HEK293 (cell line): ENCODE measurements at regions not wholly inside any gene's neighbourhood (a gene's known extent, or its start where the extent isn't known, plus 50 kb on each side); places are given as distances from the start of the nearest gene placed in this dataset.
"Not testable (repeated sequence)": the region's sequence is repeated elsewhere in the genome, so short reads cannot be mapped to it uniquely, and the experiment has no call there.

Experiments used
- CTCF ChIA-PET: fragments of 350-600 bp; formaldehyde crosslinking; extraction: SDS; loops from one replicate; lab custom pipeline; 2021; ENCODE audit warnings: antibody characterized with exemption; lab: Yijun Ruan, JAX
- POLR2A ChIA-PET: fragments of 300-600 bp; formaldehyde crosslinking; extraction: SDS; loops from one replicate; lab custom pipeline; 2020; ENCODE audit warnings: antibody characterized with exemption, inconsistent platforms; lab: Yijun Ruan, JAX
- H3K27ac ChIP-seq: fragments of 200-500 bp; sonication (Bioruptor generic); 2 replicates; pipeline ENCODE4 v1.5.1; 2014; ENCODE audit warnings: low read depth, low read length, control low read depth, inconsistent platforms; ENCODE audit errors: extremely low read depth
- H3K36me3 ChIP-seq, 2 experiments: fragments of 200-500 bp in 1 of 2; sonication (Bioruptor generic) in 1 of 2; 1 replicate in 1 of 2; 2 replicates in 1 of 2; pipeline ENCODE4 v1.5.1; 2014 to 2017; ENCODE audit warnings: inconsistent platforms in 2 of 2, low read length in 2 of 2; ENCODE audit not compliant: control insufficient read depth in 2 of 2, insufficient read depth in 1 of 2
- H3K4me1 ChIP-seq: fragments of 200-500 bp; sonication (Bioruptor generic); 2 replicates; pipeline ENCODE4 v1.5.1; 2014; ENCODE audit warnings: mild to moderate bottlenecking, low read length, inconsistent platforms; ENCODE audit not compliant: control insufficient read depth, insufficient read depth
- H3K4me3 ChIP-seq: 2 replicates; pipeline ENCODE4 v1.5.1; 2011; ENCODE audit warnings: low read depth, mild to moderate bottlenecking, control low read depth, low read length, moderate library complexity
- H3K9me3 ChIP-seq: fragments of 200-500 bp; sonication (Bioruptor generic); 2 replicates; pipeline ENCODE4 v1.5.1; 2014; ENCODE audit warnings: low read depth, low read length, inconsistent platforms; ENCODE audit not compliant: control insufficient read depth, insufficient read depth
- BCL11B ChIP-seq: fragments of 450-650 bp; formaldehyde crosslinking; IDR thresholded peaks from 2 replicates; pipeline ENCODE4 v1.5.1; 2016; ENCODE audit warnings: low read depth, missing biosample characterization, missing genetic modification characterization
- KLF9 ChIP-seq: fragments of 450-650 bp; formaldehyde crosslinking; IDR thresholded peaks from 2 replicates; pipeline ENCODE4 v1.5.1; 2016; ENCODE audit warnings: missing biosample characterization, missing genetic modification characterization, low read depth
- SP7 ChIP-seq: fragments of 450-650 bp; formaldehyde crosslinking; IDR thresholded peaks from 2 replicates; pipeline ENCODE4 v1.5.1; 2016; ENCODE audit warnings: missing biosample characterization, missing genetic modification characterization
- ZEB2 ChIP-seq: fragments of 450-650 bp; formaldehyde crosslinking; IDR thresholded peaks from 2 replicates; pipeline ENCODE4 v1.5.1; 2016; ENCODE audit warnings: missing biosample characterization, missing genetic modification characterization
- ZFP41 ChIP-seq: fragments of 450-650 bp; formaldehyde crosslinking; IDR thresholded peaks from 2 replicates; pipeline ENCODE4 v1.5.1; 2016; ENCODE audit warnings: missing biosample characterization, missing genetic modification characterization, borderline replicate concordance
- ZNF132 ChIP-seq: fragments of 450-650 bp; formaldehyde crosslinking; IDR thresholded peaks from 2 replicates; pipeline ENCODE4 v1.5.1; 2017; ENCODE audit warnings: missing biosample characterization, missing genetic modification characterization, borderline replicate concordance
- ZNF2 ChIP-seq: fragments of 450-650 bp; formaldehyde crosslinking; IDR thresholded peaks from 2 replicates; pipeline ENCODE4 v1.5.1; 2016; ENCODE audit warnings: missing biosample characterization, missing genetic modification characterization
- ZNF558 ChIP-seq: fragments of 450-650 bp; formaldehyde crosslinking; IDR thresholded peaks from 2 replicates; pipeline ENCODE4 v1.5.1; 2016; ENCODE audit warnings: missing biosample characterization, missing genetic modification characterization
- ZNF76 ChIP-seq: fragments of 450-650 bp; formaldehyde crosslinking; IDR thresholded peaks from 2 replicates; pipeline ENCODE4; 2016; ENCODE audit warnings: low read depth, missing biosample characterization, missing genetic modification characterization, borderline replicate concordance
- ZNF792 ChIP-seq: fragments of 450-650 bp; formaldehyde crosslinking; IDR thresholded peaks from 2 replicates; pipeline ENCODE4 v1.5.1; 2016; ENCODE audit warnings: missing biosample characterization, missing genetic modification characterization
- ZSCAN30 ChIP-seq: fragments of 450-650 bp; IDR thresholded peaks from 2 replicates; pipeline ENCODE4 v1.5.1; 2018; ENCODE audit warnings: missing biosample characterization, mild to moderate bottlenecking, missing genetic modification characterization, moderate library complexity
- TF ChIP-seq, protein P1 (sequence below): fragments of 450-650 bp; formaldehyde crosslinking; conservative IDR thresholded peaks from 2 replicates; pipeline ENCODE4 v1.5.1; 2016; ENCODE audit warnings: low read depth, missing biosample characterization, missing genetic modification characterization
- TF ChIP-seq, protein P2 (sequence below): fragments of 450-650 bp; formaldehyde crosslinking; optimal IDR thresholded peaks from 2 replicates; pipeline ENCODE3; 2016; ENCODE audit warnings: missing biosample characterization, mild to moderate bottlenecking, missing genetic modification characterization
- TF ChIP-seq, protein P3 (sequence below): fragments of 450-650 bp; formaldehyde crosslinking; IDR thresholded peaks from 2 replicates; pipeline ENCODE4 v1.5.1; 2016; ENCODE audit warnings: missing biosample characterization, missing genetic modification characterization
- TF ChIP-seq, protein P4 (sequence below): fragments of 450-650 bp; formaldehyde crosslinking; IDR thresholded peaks from 2 replicates; pipeline ENCODE4 v1.5.1; 2017; ENCODE audit warnings: missing biosample characterization, missing genetic modification characterization
- TF ChIP-seq, protein P5 (sequence below): fragments of 450-650 bp; formaldehyde crosslinking; IDR thresholded peaks from 2 replicates; pipeline ENCODE4 v1.5.1; 2017; ENCODE audit warnings: missing biosample characterization, mild to moderate bottlenecking, missing genetic modification characterization, moderate library complexity
- TF ChIP-seq, protein P6 (sequence below): fragments of 450-650 bp; formaldehyde crosslinking; IDR thresholded peaks from 2 replicates; pipeline ENCODE4 v1.5.1; 2016; ENCODE audit warnings: missing biosample characterization, missing genetic modification characterization

DNA sequence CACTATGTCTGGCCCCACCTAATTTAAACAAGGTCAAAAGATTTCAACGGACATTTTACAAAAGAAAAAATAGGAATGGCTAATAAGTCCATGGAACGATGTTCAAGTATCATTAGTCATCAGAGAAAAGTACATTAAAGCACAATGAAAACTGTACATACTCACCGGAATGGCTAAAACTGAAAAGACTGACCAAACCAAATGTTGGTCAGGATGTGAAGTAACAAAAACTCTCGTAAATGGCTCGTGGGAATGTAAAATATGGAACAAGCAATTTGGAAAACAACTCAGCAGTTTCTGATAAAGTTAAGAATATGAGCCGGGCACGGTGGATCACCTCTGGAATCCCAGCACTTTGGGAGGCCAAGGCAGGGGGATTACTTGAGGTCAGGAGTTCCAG, 65.7 kb upstream of the PARD3 start:
- no peaks in the 10 kb centered on the region for H3K4me1 ChIP-seq
- H3K9me3 ChIP-seq: no peaks in the 10 kb centered on the region
- no peak overlapping the region for H3K27ac ChIP-seq
- no peak for TF ChIP-seq BCL11B (tag by site-specific recombination)
- TF ChIP-seq ZNF792: no peak
- TF ChIP-seq ZNF2 (tag by site-specific recombination): no peak
- TF ChIP-seq, protein P1, sequence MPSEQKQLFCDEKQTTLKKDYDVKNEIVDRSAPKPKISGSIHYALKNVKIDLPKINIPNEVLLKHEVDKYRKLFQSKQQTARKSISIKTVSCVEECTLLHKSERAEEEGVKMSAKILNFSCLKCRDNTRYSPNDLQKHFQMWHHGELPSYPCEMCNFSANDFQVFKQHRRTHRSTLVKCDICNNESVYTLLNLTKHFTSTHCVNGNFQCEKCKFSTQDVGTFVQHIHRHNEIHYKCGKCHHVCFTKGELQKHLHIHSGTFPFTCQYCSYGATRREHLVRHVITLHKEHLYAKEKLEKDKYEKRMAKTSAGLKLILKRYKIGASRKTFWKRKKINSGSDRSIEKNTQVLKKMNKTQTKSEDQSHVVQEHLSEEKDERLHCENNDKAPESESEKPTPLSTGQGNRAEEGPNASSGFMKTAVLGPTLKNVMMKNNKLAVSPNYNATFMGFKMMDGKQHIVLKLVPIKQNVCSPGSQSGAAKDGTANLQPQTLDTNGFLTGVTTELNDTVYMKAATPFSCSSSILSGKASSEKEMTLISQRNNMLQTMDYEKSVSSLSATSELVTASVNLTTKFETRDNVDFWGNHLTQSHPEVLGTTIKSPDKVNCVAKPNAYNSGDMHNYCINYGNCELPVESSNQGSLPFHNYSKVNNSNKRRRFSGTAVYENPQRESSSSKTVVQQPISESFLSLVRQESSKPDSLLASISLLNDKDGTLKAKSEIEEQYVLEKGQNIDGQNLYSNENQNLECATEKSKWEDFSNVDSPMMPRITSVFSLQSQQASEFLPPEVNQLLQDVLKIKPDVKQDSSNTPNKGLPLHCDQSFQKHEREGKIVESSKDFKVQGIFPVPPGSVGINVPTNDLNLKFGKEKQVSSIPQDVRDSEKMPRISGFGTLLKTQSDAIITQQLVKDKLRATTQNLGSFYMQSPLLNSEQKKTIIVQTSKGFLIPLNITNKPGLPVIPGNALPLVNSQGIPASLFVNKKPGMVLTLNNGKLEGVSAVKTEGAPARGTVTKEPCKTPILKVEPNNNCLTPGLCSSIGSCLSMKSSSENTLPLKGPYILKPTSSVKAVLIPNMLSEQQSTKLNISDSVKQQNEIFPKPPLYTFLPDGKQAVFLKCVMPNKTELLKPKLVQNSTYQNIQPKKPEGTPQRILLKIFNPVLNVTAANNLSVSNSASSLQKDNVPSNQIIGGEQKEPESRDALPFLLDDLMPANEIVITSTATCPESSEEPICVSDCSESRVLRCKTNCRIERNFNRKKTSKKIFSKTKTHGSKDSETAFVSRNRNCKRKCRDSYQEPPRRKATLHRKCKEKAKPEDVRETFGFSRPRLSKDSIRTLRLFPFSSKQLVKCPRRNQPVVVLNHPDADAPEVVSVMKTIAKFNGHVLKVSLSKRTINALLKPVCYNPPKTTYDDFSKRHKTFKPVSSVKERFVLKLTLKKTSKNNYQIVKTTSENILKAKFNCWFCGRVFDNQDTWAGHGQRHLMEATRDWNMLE (tag by site-specific recombination): no peak
- TF ChIP-seq, protein P2, sequence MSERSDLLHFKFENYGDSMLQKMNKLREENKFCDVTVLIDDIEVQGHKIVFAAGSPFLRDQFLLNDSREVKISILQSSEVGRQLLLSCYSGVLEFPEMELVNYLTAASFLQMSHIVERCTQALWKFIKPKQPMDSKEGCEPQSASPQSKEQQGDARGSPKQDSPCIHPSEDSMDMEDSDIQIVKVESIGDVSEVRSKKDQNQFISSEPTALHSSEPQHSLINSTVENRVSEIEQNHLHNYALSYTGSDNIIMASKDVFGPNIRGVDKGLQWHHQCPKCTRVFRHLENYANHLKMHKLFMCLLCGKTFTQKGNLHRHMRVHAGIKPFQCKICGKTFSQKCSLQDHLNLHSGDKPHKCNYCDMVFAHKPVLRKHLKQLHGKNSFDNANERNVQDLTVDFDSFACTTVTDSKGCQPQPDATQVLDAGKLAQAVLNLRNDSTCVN (tag by site-specific recombination): no peak
- TF ChIP-seq ZNF558 (tag by site-specific recombination): no peak
- no peak for TF ChIP-seq SP7
- TF ChIP-seq ZEB2: no peak
- TF ChIP-seq ZSCAN30 (tag by site-specific recombination): no peak
- TF ChIP-seq ZFP41: no peak
- TF ChIP-seq, protein P3, sequence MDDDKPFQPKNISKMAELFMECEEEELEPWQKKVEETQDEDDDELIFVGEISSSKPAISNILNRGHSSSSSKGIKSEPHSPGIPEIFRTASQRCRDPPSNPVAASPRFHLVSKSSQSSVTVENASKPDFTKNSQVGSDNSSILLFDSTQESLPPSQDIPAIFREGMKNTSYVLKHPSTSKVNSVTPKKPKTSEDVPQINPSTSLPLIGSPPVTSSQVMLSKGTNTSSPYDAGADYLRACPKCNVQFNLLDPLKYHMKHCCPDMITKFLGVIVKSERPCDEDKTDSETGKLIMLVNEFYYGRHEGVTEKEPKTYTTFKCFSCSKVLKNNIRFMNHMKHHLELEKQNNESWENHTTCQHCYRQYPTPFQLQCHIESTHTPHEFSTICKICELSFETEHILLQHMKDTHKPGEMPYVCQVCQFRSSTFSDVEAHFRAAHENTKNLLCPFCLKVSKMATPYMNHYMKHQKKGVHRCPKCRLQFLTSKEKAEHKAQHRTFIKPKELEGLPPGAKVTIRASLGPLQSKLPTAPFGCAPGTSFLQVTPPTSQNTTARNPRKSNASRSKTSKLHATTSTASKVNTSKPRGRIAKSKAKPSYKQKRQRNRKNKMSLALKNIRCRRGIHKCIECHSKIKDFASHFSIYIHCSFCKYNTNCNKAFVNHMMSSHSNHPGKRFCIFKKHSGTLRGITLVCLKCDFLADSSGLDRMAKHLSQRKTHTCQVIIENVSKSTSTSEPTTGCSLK (tag by site-specific recombination): no peak
- TF ChIP-seq ZNF132: no peak
- no peak for TF ChIP-seq ZNF76 (tag by site-specific recombination)
- TF ChIP-seq, protein P4, sequence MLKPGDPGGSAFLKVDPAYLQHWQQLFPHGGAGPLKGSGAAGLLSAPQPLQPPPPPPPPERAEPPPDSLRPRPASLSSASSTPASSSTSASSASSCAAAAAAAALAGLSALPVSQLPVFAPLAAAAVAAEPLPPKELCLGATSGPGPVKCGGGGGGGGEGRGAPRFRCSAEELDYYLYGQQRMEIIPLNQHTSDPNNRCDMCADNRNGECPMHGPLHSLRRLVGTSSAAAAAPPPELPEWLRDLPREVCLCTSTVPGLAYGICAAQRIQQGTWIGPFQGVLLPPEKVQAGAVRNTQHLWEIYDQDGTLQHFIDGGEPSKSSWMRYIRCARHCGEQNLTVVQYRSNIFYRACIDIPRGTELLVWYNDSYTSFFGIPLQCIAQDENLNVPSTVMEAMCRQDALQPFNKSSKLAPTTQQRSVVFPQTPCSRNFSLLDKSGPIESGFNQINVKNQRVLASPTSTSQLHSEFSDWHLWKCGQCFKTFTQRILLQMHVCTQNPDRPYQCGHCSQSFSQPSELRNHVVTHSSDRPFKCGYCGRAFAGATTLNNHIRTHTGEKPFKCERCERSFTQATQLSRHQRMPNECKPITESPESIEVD: no peak
- TF ChIP-seq, protein P5, sequence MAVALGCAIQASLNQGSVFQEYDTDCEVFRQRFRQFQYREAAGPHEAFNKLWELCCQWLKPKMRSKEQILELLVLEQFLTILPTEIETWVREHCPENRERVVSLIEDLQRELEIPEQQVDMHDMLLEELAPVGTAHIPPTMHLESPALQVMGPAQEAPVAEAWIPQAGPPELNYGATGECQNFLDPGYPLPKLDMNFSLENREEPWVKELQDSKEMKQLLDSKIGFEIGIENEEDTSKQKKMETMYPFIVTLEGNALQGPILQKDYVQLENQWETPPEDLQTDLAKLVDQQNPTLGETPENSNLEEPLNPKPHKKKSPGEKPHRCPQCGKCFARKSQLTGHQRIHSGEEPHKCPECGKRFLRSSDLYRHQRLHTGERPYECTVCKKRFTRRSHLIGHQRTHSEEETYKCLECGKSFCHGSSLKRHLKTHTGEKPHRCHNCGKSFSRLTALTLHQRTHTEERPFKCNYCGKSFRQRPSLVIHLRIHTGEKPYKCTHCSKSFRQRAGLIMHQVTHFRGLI: no peak
- TF ChIP-seq, protein P6, sequence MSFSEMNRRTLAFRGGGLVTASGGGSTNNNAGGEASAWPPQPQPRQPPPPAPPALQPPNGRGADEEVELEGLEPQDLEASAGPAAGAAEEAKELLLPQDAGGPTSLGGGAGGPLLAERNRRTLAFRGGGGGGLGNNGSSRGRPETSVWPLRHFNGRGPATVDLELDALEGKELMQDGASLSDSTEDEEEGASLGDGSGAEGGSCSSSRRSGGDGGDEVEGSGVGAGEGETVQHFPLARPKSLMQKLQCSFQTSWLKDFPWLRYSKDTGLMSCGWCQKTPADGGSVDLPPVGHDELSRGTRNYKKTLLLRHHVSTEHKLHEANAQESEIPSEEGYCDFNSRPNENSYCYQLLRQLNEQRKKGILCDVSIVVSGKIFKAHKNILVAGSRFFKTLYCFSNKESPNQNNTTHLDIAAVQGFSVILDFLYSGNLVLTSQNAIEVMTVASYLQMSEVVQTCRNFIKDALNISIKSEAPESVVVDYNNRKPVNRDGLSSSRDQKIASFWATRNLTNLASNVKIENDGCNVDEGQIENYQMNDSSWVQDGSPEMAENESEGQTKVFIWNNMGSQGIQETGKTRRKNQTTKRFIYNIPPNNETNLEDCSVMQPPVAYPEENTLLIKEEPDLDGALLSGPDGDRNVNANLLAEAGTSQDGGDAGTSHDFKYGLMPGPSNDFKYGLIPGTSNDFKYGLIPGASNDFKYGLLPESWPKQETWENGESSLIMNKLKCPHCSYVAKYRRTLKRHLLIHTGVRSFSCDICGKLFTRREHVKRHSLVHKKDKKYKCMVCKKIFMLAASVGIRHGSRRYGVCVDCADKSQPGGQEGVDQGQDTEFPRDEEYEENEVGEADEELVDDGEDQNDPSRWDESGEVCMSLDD (tag by site-specific recombination): no peak
- TF ChIP-seq KLF9 (tag by site-specific recombination): no peak
- no peaks in the 10 kb centered on the region for H3K36me3 ChIP-seq
- CTCF ChIA-PET: interaction anchor here (0.7 kb wide), 1 partner anchor 13 kb away, joined by 6 read pairs; no protein-coding TSS in a partner anchor
- no peak overlapping the region for H3K4me3 ChIP-seq
- POLR2A ChIA-PET: no interaction called here

DNA sequence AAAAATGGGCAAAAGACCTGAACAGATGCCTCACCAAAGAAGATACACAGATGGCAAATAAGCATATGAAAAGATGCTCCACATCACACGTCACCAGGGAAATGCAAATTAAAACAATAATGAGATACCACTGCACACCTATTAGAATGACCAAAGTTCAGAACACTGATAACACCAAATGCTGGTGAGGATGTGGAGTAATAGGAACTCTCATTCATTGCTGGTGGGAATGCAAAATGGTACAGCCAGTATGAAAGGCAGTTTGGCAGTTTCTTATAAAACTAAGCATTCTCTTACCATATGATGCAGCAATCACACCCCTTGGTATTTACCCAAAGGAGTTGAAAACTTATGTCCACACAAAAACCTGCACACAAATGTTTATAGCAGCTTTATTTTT, 63.6 kb upstream of the PARD3 start:
- POLR2A ChIA-PET, H3K36me3 ChIP-seq, H3K4me3 ChIP-seq, H3K4me1 ChIP-seq, H3K9me3 ChIP-seq, H3K27ac ChIP-seq: not testable (repeated sequence)
- CTCF ChIA-PET: interaction anchor here (0.6 kb wide), 1 partner anchor 9 kb away, joined by 3 read pairs; no protein-coding TSS in a partner anchor
